Kidney glomerular epithelial cell (primary cell): ENCODE measurements at regions not wholly inside any gene's neighbourhood (a gene's known extent, or its start where the extent isn't known, plus 50 kb on each side); places are given as distances from the start of the nearest gene placed in this dataset.
"Not testable (repeated sequence)": the region's sequence is repeated elsewhere in the genome, so short reads cannot be mapped to it uniquely, and the experiment has no call there.

ENCODE experiments used
- DNase-seq: peaks from one replicate; lab custom pipeline; 2025; lab: John Stamatoyannopoulos, UW

DNA sequence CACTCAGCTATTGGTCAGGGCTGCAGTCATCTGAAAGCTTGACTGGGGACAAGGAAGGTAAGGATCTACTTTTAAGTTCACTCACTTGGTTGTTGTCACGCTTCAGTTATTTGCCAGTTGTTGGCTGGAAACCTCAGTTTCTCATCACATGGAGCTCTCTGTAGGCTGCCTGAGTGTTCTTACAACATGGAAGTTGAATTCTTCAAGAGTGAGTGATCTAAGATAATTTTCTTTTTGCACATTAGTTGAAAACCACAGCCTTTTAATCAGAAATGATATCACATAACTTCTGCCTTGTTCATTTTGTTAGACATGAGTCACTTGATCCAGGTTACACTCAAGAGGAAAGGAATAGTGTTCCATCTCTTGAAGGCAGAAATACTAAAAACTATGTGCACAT lies 552.7 kb downstream of the RAPGEF2 start:
- peak; percentile 14 for DNase-seq

DNA sequence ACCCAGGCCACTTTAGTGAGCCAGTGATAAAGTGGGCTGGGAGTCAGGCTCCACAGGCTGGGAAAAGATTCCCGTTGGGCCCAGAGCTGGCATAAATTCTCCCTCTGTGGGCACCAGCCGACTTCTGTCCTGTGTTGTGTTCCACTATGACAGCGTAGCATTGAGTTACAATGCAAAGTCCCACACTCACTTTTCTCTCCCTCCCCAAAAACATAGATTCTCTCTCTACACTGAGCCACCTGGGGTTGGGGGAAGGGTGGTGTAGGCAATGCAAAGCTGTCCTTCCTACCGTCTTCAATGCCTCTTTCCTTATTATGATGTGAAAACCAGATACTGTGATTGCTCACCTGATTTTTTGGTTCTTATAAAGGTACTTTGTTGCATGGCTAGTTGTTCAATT lies 566.2 kb downstream of the RAPGEF2 start:
- DNase-seq, result no peak

DNA sequence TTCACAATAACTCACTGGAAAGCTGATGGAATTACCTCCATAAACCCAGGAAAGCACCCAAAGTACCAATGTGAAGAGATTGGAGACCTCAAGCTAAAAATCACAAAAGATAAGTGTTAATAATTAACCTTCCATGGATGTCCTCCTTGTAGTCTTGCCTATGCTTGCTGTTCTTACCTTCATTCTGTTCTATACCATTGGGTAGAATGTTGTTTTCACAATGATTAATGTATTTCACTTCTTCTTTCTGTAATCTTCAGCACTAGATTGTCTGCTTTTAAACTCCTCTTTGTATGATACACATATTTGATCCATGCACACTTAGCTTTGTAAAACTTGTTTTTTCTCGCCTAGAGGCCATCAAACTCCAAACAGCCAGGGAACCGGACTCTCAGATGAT lies 570.3 kb downstream of the RAPGEF2 start:
- DNase-seq, result no peak

DNA sequence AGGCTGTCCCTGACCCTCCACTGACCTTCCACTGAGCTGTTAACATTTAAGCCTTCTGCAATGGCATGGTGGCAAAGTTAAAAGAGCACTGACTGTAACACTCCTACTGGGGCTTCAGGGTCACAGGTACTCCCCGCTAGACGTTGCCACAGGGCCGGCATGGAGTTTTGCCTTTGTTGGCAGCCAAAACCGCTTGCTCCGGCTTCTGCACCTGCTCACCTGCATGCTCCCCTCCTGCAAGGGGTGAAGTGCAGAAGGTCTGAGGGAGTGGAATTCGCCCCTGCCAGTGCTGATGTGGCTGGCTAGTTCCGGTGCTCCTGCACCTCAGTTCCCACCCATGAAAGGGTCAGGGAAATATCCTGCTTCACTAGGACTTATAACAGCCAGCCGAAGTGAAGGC lies 571.4 kb downstream of the RAPGEF2 start:
- DNase-seq, result no peak

DNA sequence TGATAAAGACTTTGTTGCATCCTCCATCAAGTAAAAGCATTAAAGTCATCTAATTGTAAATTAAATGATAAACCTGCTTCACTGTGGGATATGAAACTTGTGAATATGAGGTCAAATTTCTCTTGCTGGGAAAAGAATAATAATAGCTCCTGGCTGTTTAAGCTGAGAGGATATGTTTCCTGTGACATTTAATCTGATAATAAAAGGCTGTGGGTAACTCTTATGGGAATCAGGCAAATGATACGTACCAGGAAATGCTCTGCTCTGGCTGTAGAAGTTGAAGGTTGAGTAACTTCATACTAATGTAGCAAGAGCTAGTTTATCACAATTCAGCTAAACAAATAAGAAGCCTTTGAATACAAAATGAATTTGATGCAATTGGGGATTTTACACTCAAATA lies 574.6 kb downstream of the RAPGEF2 start:
- no peak for DNase-seq

DNA sequence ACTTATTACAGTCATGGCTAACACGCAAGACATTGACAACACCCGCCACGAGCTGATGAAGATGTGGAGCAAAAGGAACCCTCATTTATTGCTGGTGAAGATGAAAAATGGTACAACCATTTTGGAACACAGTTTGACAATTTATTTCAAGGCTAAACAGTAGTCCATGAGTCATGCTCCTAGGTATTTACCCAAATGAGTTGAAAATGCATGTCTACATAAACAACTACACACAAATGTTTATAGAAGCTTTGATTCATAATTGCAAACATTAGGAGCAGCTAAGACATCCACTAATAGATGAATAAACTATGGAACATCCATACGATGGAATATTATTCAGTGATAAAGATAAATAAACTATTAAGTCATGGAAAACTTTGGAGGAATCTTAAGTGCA lies 580.1 kb downstream of the RAPGEF2 start:
- DNase-seq, result no peak

DNA sequence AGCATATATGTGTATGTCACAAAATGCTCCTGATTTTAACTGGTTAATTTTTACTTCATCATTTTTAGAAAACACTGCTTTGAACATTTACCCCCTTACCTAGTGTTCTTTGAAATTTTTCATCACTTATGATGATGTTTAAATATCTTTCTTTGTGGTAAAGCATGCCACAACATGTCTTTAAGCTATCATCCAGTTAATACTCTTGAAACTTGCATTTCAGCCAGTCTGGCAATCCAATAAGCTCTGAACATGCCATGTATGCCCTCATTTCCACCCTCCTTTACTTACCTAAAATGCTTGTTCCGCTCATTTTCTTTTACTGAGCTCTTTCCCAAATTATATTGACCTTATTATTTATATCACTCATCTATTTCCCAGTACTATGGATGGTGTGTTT lies 581.2 kb downstream of the RAPGEF2 start:
- no peak for DNase-seq

DNA sequence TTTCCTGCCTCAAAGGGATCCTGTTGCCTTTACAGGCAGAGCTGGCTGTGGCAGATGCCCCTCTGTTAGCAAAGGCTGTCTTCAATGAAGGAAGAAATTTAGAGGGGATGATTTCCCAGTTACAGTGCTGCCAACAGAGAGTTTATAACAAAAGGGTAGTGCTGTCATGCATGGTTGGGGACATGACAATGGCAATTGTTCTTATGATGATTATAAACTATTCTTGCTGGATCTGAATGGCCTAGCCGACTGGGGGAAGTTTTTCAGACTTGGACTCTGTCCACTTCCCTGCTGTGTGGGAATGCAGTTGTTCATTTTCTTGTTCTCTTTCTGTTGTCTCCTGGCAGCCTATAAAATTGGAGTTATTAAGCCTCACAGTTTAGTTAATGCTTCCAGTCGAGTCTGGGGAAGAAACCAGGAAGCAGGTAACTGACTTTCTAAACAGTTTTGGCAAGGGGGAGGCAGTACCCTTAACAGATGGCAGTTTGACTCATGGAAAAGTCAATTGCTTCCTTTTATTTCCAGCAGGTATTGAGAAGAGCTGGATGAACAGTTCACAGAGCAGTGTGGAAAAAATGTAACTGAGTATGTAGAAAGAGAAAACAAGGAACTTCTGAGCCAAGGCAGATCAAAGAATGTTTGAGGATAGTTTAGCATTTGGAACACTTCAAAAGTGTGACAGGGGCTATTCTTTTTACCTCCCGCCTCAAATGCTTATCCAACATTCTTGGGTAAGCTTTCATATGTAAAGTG lies 582.6 kb downstream of the RAPGEF2 start:
- no peak for DNase-seq

DNA sequence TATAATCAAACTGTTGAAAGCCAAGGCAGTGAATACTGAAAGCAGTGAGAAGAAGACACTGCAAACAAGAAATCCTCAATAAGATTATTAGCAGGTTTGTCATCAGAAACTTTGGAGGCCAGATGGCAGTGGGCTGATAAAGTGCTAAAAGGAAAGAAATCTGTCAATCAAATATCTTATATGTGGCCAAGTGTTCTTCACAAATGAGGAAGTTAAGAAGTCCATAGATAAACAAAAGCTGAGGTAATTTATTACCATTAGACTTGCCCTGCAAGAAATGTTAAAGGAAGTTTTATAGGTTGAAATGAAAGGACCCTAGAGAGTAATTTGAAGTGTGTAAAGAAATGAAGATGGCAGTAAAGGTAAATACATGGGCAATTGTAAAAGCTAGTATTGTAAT lies 586.6 kb downstream of the RAPGEF2 start:
- DNase-seq, result no peak

DNA sequence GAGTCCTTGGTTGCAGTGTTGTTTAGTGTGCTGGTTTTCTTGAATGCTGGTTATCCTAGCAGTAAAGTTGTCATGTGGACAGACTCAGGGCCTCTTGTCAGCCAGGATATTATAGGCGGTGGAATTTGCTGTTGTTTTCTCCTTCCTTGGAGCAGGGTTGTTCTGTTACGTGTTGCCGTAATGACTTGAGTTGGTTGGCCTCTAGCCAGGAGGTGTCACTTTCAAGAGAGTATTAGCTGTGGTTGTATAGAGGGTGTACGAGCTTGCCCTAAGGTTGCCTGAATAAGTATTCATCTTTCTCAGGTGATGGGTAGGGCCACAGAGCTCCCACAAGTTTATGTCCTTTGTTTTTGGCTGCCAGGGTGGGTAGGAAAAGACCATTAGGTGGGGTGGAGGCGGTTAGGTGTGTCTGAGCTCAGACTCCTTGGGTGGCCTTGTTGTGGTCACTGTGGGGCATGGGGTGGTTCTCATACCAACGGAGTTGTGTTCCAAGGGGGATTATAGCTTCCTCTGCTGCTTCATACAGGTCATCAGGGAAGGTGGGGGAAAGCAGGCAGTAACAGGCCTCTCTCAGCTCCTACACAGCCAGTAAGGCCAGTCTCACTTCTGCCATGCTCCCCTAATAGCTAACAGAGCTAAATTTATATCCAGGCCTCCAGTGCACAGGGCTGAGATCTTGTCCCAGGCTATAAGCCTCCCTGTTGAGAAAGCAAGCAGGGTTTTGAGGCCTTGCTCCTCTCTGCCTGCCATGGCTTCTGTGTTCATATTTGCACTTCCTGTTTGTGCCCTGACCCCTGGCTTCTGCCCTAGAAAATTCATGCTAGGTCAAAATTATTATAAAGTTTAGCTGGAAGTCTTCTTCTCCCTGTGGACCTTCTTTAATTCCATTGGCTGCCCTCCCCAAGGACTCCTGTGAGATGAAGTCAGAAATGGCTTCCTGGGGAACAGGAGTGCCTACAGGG lies 594.7 kb downstream of the RAPGEF2 start:
- no peak for DNase-seq

DNA sequence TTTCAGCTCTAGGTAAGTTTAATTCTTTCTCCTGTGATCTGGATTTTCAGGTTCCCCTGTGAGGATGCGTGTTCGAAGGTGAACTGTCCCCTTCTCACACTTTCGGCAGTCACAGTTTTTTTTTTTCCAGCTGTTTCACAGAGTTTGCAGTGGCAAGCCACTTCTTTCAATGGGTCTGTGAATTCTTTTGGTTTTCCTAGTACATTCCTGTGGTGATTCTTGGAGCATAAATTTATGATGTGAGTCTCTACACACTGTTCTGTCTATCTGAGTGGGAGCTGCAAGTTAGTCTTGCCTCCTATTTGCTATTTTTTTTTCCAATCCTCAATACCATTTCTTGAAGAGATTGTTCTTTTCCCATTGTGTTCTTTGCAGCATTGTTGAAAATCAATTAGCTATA lies 595.5 kb downstream of the RAPGEF2 start:
- no peak for DNase-seq

DNA sequence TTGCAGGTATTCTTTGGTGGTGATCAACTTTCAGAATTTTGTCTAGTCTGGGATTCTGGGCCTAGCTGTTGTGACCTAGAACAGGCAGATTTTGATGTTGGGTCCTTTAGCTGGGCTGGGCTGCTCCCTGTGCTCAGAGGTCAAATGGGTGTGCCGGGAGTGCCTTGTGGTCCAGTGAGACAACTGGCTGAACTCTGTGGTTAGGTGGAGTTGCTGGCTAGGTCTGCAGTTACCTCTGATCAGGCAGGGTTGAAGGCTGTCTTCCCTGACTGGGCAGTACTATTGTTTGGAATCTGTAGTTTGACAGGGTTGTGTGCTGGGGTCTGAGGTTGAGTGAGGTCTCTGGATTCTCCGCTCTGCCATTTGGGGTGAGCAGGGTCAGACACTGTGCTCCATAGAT lies 599.3 kb downstream of the RAPGEF2 start:
- DNase-seq, result no peak

DNA sequence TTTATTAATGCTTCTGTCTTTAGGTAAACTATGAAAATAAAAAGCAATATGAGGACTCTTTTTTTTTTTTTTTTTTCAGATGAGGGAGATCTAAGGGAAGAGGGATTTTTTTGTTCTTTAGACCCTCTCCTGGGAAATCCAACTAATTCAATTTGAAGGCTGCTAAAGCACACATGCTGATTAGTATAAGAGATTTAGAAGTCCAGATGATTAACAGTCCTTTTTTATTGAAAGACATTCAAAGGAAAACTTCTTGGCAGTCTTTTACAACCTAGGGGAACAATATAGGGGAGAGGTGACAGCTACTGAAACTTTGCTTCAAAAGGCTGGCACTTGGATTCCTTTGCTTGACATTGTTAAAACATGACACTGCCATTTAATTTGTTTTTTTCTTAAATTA lies 602.5 kb downstream of the RAPGEF2 start:
- no peak for DNase-seq

DNA sequence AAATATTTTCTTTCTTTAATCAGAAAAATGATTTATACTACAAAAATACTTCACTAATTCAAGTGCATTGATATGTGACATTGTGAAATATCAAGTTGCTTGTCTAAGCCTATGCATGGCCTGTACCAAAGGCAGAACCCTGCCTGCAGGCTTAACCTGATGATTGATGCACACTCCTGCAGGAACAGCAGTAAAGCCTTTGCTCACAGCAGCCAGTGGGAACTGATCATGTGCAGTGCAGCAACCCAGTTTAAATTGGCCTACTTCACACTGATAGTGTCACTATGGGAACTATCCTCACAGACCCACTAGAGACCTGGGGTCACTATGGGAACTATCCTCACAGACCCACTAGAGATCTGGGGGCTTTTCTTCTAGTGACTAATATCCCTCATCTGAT lies 603.8 kb downstream of the RAPGEF2 start:
- DNase-seq, result no peak

DNA sequence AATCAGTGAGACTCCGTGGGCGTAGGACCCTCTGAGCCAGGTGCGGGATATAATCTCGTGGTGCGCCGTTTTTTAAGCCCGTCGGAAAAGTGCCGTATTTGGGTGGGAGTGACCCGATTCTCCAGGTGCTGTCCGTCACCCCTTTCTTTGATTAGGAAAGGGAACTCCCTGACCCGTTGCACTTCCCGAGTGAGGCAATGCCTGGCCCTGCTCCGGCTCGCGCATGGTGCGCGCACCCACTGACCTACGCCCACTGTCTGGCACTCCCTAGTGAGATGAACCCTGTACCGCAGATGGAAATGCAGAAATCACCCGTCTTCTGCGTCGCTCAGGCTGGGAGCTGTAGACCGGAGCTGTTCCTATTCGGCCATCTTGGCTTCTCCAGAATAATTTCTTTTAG lies 612.3 kb downstream of the RAPGEF2 start:
- not testable (repeated sequence) for DNase-seq

DNA sequence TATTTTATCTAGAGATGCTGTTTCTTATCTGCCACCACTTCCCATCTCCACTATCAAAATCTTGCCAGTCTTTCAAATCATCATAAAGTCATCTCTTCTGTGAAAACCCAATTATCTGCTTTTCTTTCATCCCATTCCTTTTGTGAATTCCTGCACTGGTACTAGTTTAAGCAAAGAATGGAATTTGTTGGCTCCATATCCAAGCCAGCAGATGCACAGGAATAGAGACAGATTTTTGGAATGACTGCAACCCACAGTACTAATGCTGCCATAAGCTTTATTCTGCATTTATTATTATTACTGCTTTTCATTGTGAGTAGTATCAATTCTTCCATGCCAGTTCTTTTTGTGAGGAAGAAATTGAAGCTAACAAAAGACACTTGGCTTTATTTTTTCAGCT lies 616.7 kb downstream of the RAPGEF2 start:
- DNase-seq, result no peak

DNA sequence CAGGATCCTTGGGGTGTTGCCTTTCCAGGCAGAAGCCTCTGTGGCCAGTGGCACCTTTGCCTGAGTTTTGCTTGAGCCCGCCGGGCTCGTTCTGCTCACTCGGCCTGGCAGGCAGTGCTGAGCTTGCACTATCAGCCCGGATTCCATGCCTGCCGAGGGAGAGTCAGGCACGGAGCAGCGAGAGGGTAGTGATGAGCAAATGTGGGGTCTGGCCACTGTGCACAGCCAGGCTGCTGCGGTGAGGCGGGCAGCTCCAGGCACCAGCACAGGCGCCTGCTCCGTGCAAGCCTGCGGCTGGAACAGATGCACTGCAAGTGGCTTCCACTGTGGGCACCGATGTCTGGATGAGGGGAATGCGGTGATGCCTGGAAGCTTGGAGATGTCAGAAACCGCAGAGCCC lies 619.2 kb downstream of the RAPGEF2 start:
- no peak for DNase-seq

DNA sequence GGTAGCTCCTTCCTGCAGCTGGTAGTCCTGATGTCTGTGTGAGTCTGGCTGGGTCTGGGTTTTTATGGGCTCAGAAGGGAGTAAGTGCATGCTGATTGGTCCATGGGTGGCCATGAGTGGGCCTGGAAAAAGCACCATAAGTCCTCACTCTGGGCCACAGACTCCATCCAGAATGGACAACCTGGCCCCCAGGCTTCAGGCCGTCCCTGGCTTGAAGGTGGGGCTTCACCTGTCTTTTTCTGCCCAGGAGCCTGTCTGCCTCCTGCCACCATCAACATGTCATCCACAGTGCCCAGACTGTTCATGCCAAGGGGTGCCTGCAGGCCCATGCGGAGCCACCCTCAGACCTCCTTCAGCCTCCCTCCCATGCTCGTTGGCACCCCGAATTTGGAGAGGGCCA lies 620.0 kb downstream of the RAPGEF2 start:
- DNase-seq, result no peak

DNA sequence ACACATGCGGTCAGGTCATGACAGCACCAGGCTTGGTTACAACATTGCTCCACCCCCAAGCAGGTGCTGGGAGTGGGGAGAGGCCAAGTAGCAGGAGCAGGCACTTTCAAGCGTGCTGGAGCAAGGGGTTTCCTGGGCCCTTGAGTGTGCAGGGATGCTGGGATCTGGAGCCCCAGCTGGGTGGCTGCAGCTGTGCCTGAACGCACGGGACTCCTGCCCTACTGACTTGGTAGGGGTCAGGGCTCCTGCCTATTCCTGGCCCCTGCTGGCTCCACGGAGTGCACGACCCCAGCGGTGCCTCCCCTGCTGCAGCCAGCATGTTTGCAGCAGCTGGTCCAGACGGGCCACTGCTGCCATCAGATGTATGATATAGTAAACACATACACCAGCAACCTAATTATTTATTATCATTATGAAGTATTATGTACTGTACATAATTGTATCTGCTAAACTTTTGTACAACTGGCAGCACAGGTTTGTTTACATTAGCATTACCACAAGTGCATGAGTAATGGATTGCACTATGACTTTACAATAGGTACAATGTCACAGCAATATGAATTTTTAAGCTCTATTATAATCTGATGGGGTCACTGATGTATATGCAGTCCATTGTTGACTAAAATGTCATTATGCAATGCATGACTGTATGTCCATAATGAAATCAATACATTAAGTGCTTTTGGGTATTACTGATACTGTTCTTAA lies 620.6 kb downstream of the RAPGEF2 start:
- no peak for DNase-seq

DNA sequence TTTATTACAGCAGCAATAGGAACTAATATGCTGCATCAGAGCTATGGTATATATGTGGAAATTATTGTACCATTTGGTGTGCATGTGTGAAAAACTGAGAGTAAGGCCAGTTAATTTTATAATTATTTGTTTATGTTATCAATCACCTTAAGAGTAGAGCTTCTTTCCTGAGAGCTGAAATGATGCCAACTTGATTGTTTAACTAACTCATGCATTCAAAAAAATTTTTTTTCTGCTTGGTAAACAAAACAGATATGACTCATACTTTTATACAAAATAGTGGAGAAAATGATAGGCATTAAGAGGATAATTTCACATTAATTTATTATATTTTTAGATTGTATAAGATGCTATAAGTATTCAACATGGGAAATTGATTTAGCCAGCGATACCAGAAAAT lies 622.7 kb downstream of the RAPGEF2 start:
- DNase-seq, result no peak

DNA sequence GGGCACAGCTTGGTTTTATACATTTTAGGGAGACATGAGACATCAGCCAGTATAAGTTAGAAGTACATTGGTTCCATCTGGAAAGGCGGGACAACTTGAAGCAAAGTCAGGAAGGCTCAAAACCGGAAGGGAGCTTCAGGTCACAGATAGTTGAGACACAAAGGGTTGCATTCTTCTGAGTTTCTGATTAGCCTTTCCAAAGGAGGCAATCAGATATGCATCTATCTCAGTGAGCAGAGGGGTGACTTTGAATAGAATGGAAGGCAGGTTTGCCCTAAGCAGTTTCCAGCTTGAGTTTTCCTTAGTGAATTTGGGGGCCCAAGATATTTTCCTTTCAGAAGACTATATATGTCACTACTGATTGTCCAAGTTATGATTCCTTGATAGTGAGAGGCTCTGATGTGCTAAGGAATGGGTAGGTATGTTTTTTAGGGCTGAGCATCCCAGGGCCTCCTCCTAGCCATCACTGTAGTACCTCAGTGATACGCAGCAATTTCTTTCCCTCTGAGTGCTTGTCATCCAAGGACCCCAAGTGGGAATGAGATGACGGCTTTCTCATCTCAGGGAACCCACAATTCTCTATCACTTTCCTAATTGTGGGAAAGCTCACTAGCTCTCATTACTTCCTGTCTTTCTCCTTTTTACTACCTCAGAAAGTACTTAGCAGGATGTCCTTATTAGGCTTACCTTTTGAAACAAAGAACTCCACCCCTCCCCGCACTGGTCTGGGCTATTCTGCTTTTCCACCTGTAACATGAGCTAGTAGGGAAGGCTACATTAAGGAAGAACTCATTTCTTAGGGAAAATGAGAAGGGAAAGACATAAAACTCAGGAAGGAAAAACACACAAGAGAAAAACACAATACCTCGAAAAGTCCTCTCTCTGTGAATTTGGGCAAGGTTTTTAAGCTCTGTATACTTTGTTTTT lies 632.7 kb downstream of the RAPGEF2 start:
- no peak for DNase-seq

DNA sequence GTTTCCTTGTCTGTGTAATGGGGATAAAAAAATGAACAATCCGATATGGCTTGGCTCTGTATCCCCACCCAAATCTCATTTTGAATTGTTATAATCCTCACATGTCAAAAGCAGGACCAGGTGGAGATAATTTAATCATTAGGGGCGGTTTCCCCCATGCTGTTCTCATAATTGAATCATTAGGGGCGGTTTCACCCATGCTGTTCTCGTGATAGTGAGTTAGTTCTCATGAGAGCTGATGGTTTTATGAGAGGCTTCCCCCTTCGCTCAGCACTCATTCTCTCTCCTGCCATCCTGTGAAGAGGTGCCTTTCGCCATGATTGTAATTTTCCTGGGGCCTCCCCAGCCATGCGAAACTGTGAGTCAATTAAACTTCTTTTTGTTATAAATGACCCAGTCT lies 633.5 kb downstream of the RAPGEF2 start:
- no peak for DNase-seq
